ACC112 (cell line): ENCODE measurements at regions not wholly inside any gene's neighbourhood (a gene's known extent, or its start where the extent isn't known, plus 50 kb on each side); places are given as distances from the start of the nearest gene placed in this dataset.

Experiments used
- H2AFZ ChIP-seq: fragments of 200-600 bp; sonication (generic); one replicate; pipeline ENCODE4 v1.6.0; 2017; ENCODE audit warnings: antibody characterized with exemption, low read length; ENCODE audit not compliant: unreplicated experiment
- H3K27ac ChIP-seq: fragments of 200-600 bp; sonication (generic); 2 replicates; pipeline ENCODE4 v1.5.1; 2014; ENCODE audit warnings: low read depth, mild to moderate bottlenecking, antibody characterized with exemption, low read length, moderate library complexity
- H3K27me3 ChIP-seq: fragments of 200-600 bp; sonication (generic); 2 replicates; pipeline ENCODE4 v1.6.1; 2014; ENCODE audit warnings: mild to moderate bottlenecking, antibody characterized with exemption, low read length, moderate library complexity, mixed read lengths; ENCODE audit not compliant: insufficient read depth
- H3K36me3 ChIP-seq: fragments of 200-600 bp; sonication (generic); 2 replicates; pipeline ENCODE4 v1.6.1; 2016; ENCODE audit warnings: mild to moderate bottlenecking, antibody characterized with exemption, low read length, moderate library complexity, mixed read lengths; ENCODE audit not compliant: insufficient read depth
- H3K4me1 ChIP-seq: fragments of 200-600 bp; sonication (generic); one replicate; pipeline ENCODE4 v1.6.1; 2016; ENCODE audit warnings: low read length, mixed read lengths; ENCODE audit not compliant: insufficient read depth, unreplicated experiment, control insufficient read depth
- H3K4me3 ChIP-seq: fragments of 200-600 bp; sonication (generic); 2 replicates; pipeline ENCODE4 v1.5.1; 2014; ENCODE audit warnings: mild to moderate bottlenecking, low read depth, low read length
- H3K79me2 ChIP-seq: fragments of 200-600 bp; sonication (generic); one replicate; pipeline ENCODE4 v1.6.0; 2016; ENCODE audit warnings: low read length; ENCODE audit not compliant: control insufficient read depth, unreplicated experiment, insufficient read depth

DNA sequence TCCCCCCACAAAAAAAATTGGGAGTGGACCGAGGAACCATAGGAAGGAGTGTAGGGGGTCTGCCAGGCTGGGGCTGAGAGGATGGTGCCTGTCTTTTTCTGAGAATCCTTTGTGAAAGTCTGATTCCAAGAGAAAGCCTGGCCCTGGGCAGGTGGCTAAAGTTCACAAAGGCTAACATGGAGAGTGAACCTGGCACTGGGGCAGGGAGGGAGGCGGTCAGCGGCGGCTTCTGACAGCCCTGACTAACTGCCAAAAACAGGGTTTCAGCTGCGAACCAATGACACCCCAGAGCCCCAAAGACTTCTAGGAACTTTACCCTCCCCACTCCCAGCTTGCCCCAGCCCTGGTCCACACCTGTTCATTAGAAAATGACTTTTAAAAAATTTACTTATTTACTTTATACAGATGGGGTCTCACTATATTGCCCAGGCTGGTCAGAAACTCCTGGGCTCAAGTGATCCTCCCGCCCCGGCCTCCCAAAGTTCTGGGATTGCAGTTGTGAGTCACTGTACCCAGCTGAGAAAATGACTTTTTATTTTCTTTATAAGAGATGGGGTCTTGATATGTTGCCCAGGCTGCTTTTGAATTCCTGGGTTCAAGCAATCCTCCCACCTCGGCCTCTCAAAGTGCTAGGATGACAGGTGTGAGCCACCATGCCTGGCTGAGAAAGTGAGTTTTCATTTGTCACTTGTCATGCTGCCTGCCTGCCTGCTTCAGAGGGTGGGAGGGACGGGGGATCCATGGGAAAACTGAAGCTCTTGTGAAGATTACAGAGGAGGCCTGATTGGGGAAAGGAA is 61.0 kb upstream of the DUSP5 start:
- Histone ChIP-seq H3K27ac (no peak overlapping the region), H2AFZ (no peak overlapping the region), H3K27me3 (no peaks in the 10 kb centered on the region), H3K36me3 (no peaks in the 10 kb centered on the region), H3K4me3 (no peak overlapping the region), H3K79me2 (no peaks in the 10 kb centered on the region), H3K4me1 (peaks cover 4% of the 10 kb centered on the region)

DNA sequence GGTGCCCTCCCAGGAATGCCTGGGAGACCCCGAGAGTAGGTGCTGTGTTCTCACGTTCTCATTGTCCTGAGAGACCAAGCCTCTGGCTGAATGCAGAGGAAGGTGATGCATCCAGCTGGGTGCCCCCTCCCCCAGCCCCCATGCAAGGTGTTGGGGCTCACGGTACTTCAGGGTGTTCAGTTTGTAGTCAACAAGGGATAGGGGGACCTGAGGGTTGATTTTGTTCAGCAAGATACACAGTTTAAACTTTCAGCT is 60.4 kb upstream of the DUSP5 start:
- H3K27me3 ChIP-seq, result no peaks in the 10 kb centered on the region
- no peak overlapping the region for H3K4me3 ChIP-seq
- H3K4me1 ChIP-seq, result peaks cover under 1% of the 10 kb centered on the region
- no peaks in the 10 kb centered on the region for H3K36me3 ChIP-seq
- H2AFZ ChIP-seq, result no peak overlapping the region
- H3K79me2 ChIP-seq, result no peaks in the 10 kb centered on the region
- no peak overlapping the region for H3K27ac ChIP-seq

DNA sequence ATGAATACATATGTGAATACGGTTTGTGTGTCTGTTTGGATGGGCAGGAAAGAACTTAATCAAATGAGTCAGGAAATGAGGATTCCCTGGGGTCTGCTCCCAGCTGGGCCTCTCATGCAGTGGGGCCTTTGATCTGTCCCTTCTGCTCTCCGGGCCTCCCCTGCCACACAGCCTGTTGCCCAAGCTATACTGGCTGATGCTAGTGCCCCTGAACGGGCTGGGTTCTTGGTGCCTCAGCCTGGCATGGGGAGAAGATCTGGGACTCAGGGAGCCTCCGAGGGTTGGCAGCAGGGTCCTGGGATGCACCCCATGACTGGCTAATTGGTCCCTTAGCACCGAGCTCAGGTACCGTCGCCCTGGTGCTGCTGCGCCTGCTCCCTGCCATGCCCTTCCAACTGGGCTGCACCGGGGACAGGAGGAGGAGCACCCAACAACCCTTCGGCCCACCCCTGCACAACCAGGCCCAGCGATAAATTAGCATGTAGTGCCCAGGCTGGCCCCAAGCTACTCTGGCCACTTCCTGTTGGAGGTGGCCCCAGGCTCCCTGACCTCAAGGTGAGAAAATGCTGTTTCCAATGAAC is 59.9 kb upstream of the DUSP5 start:
- H2AFZ ChIP-seq, result no peak overlapping the region
- H3K4me3 ChIP-seq, result no peak overlapping the region
- H3K27ac ChIP-seq, result no peak overlapping the region
- no peaks in the 10 kb centered on the region for H3K4me1 ChIP-seq
- no peaks in the 10 kb centered on the region for H3K79me2 ChIP-seq
- no peaks in the 10 kb centered on the region for H3K36me3 ChIP-seq
- H3K27me3 ChIP-seq, result no peaks in the 10 kb centered on the region

DNA sequence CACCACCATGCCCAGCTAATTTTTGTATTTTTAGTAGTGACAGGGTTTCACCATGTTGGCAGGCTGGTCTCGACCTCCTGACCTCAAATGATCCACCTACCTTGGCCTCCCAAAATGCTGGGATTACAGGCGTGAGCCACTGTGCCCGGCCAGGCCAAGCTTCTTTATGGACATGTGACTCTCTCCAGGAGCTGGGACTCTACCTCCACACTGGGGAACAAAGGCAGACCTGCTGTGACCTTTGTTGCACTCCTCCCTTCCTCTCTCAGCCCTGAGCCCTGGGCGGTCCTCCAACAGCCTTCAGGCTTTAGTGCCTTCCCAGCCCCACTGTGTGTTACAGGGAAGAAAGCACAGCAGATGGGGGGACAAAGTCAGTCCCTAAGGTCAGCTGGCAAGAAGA is 55.0 kb upstream of the DUSP5 start:
- Histone ChIP-seq H3K4me1 (peaks cover 13% of the 10 kb centered on the region), H3K79me2 (no peaks in the 10 kb centered on the region), H3K27me3 (no peaks in the 10 kb centered on the region), H3K36me3 (no peaks in the 10 kb centered on the region), H3K4me3 (no peak overlapping the region), H2AFZ (no peak overlapping the region), H3K27ac (no peak overlapping the region)

DNA sequence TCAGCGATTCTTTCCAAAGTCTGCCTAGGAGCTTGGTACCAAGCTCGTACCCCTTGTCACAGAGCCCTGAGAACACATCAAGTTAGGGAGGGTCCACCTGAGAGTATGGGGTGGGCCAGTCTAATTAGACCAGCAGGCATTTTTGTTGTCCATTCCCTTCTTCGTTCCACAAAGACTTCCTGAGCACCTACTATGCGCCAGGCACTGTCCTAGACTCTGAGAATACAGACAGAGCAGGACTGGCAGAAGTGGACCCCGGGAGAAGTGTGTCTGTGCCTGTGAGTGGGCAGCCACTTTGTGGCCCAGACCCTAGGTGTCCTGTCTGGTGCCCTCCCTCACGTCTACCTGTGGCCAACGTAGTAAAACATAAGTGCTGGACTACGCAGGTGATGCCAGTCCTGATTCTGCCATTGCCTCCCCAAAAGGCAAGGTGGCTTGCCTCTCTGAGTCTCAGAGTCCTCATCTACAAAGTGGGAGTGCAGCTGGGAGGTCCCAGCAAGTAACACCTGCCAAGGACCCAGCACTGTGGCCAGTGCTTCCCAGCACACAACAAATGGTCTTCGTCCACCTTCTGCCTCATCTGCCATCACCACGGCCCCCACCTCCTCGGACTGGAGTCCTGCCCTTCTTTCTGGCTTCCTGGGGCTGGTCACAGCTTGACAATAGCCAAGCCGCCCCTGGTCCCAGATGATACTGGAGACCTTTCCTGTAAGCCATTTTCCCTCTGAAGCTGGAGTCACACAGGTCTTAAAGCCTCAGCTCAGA is 54.3 kb upstream of the DUSP5 start:
- Histone ChIP-seq H3K79me2 (no peaks in the 10 kb centered on the region), H2AFZ (no peak overlapping the region), H3K4me1 (peaks cover 17% of the 10 kb centered on the region), H3K36me3 (no peaks in the 10 kb centered on the region), H3K27me3 (no peaks in the 10 kb centered on the region), H3K4me3 (no peak overlapping the region), H3K27ac (no peak overlapping the region)

DNA sequence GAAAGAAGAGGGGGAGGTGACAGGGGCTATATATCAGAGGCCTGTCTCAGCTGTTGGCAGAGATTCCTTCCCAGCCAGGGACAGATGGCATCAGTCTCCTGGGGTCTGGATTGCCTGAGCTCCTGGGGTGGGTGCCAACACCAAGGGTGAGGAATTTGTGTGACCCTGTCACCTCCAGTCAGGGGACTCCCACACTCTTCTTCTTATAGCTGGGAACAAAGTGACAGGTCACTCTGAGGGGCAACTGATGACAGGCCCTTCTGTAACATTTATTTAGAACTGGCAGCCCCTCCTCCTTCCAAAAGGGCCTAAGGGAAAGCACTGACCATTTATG is 53.7 kb upstream of the DUSP5 start:
- no peak overlapping the region for H3K4me3 ChIP-seq
- H3K79me2 ChIP-seq, result no peaks in the 10 kb centered on the region
- no peaks in the 10 kb centered on the region for H3K36me3 ChIP-seq
- H3K27me3 ChIP-seq, result no peaks in the 10 kb centered on the region
- H3K4me1 ChIP-seq, result peaks cover 17% of the 10 kb centered on the region
- H3K27ac ChIP-seq, result no peak overlapping the region
- H2AFZ ChIP-seq, result no peak overlapping the region

DNA sequence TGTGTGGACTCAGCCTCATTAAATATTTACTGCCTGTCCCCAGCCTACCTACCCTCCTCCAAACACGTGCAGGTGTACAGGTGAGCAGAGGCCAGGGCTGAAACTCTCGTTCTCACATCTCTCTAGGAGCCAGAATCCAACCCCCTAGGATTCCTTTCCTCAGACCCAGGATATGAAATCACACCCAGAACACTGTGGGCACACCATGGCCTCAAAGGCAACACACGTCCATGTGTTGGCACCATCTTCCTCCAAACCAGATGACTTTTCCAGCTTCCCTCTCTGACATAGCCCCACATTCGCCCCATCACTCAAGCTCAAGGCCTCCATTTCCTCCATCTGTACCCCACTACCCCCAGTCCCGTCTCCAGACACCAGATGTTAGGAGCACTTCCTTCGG is 51.8 kb upstream of the DUSP5 start:
- no peaks in the 10 kb centered on the region for H3K27me3 ChIP-seq
- H3K79me2 ChIP-seq, result no peaks in the 10 kb centered on the region
- no peak overlapping the region for H3K27ac ChIP-seq

DNA sequence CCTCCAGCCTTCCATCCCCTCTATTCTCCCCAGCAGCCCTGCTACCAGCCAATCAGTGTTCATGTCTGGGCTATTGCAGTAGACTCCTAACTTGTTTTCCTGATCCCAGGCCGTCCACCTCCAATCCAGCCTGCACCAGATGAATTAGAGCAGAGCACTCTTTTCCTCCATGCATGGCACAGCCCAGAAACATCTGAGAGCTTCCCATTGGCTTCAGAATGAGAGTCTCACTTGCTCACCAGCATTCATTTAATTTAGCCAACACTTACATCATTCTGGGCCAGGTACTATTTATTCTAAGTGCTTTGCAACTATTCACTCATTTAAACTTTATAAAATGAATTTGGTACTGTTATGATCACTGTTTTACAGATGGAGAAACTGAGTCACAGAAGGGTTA is 51.4 kb upstream of the DUSP5 start:
- Histone ChIP-seq H3K4me3 (no peak overlapping the region), H3K27ac (peak overlapping the region; percentile 88; the same call in 1 of the 2 replicates), H3K79me2 (no peaks in the 10 kb centered on the region), H2AFZ (no peak overlapping the region), H3K4me1 (peaks cover 17% of the 10 kb centered on the region), H3K27me3 (no peaks in the 10 kb centered on the region), H3K36me3 (no peaks in the 10 kb centered on the region)

More for the DNA sequence above, 51.8 kb upstream of the DUSP5 start:
- peaks cover 17% of the 10 kb centered on the region for H3K4me1 ChIP-seq
- H3K4me3 ChIP-seq, result no peak overlapping the region
- no peak overlapping the region for H2AFZ ChIP-seq
- H3K36me3 ChIP-seq, result no peaks in the 10 kb centered on the region

DNA sequence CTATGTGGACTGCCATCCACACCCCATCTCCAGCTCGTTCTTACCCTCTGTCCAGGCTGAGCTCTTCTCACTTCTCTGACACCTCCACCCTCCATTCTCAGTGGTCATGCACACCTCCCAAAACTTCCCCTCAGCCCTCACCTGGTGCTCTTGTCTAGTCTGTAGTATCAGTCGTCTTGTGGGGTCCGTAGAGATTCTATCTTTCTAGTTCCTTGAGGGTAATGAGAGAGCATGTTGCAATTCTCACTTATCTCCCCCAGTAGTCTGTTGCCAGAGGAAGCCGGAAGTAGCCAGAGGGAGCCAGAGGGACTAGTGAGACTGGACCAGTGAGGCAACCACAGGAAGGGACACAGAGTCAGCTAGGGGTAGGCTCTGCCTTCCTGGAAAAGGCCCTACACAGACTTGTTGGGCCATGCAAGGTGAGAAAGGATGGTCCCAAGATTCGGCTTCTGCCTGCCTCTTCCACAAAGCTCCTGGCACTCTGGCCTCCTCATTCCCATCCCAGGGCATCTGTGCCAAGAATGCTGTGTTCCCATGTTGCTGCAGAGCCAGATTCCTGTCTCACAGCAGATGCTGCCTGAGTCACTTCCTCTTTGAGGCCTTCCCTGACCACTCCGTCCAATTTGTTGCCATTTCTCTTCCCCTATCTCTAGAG is 50.6 kb upstream of the DUSP5 start:
- no peaks in the 10 kb centered on the region for H3K36me3 ChIP-seq
- H3K79me2 ChIP-seq, result no peaks in the 10 kb centered on the region
- H3K4me3 ChIP-seq, result peak overlapping the region; percentile 4; the same call in 1 of the 2 replicates
- H3K27ac ChIP-seq, result peak overlapping the region; percentile 88
- H3K27me3 ChIP-seq, result no peaks in the 10 kb centered on the region
- peaks cover 17% of the 10 kb centered on the region for H3K4me1 ChIP-seq
- H2AFZ ChIP-seq, result peak overlapping the region; percentile 82

DNA sequence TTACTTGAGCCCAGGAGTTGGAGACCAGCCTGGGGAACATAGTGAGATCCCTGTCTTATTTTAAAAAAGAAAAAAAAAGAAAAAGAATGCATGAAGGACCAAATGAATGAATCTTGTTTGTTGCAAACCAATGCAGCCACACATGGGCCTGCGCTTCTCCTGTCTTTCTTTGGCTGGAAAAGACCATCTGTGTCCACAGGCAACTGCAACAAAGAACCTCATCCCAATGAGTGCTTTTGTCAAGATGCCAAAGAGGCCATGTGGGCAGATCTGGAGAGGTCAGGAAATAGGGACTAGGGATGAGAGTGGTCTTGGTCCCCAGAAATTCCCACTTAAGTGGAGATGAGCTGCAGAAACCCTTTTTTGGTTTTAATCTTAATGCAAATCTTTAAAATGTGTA is 49.8 kb upstream of the DUSP5 start:
- H3K36me3 ChIP-seq, result no peaks in the 10 kb centered on the region
- no peaks in the 10 kb centered on the region for H3K79me2 ChIP-seq
- peak overlapping the region; percentile 88 for H3K27ac ChIP-seq
- no peaks in the 10 kb centered on the region for H3K27me3 ChIP-seq
- peak overlapping the region; percentile 82 for H2AFZ ChIP-seq
- H3K4me1 ChIP-seq, result peaks cover 17% of the 10 kb centered on the region
- no peak overlapping the region for H3K4me3 ChIP-seq
